Islet precursor cell (in vitro differentiated cells): ENCODE measurements at regions not wholly inside any gene's neighbourhood (a gene's known extent, or its start where the extent isn't known, plus 50 kb on each side); places are given as distances from the start of the nearest gene placed in this dataset.

Source experiments
- DNase-seq: peaks from one replicate; pipeline ENCODE4 v3.0.0-alpha.2; 2018

GRCh38 chr1:14545422-14546025, 53.0 kb upstream of the KAZN start:
- no peak for DNase-seq

GRCh38 chr1:14546416-14546815, 52.1 kb upstream of the KAZN start:
- no peak for DNase-seq
